WTC11 (cell line): ENCODE measurements at regions not wholly inside any gene's neighbourhood (a gene's known extent, or its start where the extent isn't known, plus 50 kb on each side); places are given as distances from the start of the nearest gene placed in this dataset.

ENCODE experiments used
- ATAC-seq: fragments of 200-7000 bp; cut with Tn5 transposase; 2 replicates; pipeline ENCODE4 v1.10.0; 2021; ENCODE audit warnings: mild to moderate bottlenecking, moderate library complexity
- CTCF ChIA-PET: fragments of 300-600 bp; sonication (Branson Sonifier 250); formaldehyde crosslinking; loops from one replicate; lab custom pipeline; 2021; ENCODE audit warnings: antibody characterized with exemption; lab: Charles Lee
- POLR2A ChIA-PET: fragments of 350-600 bp; sonication (Branson Sonifier 250); formaldehyde crosslinking; loops from one replicate; lab custom pipeline; 2021; ENCODE audit warnings: antibody characterized with exemption; lab: Charles Lee
- DNase-seq: peaks from one replicate; pipeline ENCODE4 v3.0.0; 2021; ENCODE audit warnings: low spot score
- H3K27ac Mint-ChIP-seq: 2 replicates; pipeline ENCODE4 v1.8.0; 2021; ENCODE audit warnings: mixed read lengths
- H3K27me3 Mint-ChIP-seq: 2 replicates; pipeline ENCODE4 v1.8.0; 2021; ENCODE audit warnings: low read depth, mild to moderate bottlenecking, moderate library complexity, mixed read lengths
- H3K36me3 Mint-ChIP-seq: 2 replicates; pipeline ENCODE4 v1.8.0; 2021; ENCODE audit warnings: mixed read lengths
- H3K4me1 Mint-ChIP-seq: 2 replicates; pipeline ENCODE4 v1.8.0; 2022; ENCODE audit warnings: mixed read lengths
- H3K4me3 Mint-ChIP-seq: 2 replicates; pipeline ENCODE4 v1.8.0; 2021; ENCODE audit warnings: mild to moderate bottlenecking, moderate library complexity, mixed read lengths
- H3K9me3 Mint-ChIP-seq: 2 replicates; pipeline ENCODE4 v1.8.0; 2021; ENCODE audit warnings: mixed read lengths
- CREM ChIP-seq: sonication (generic); formaldehyde crosslinking; IDR thresholded peaks from 2 replicates; pipeline ENCODE4 v1.8.1; 2022; ENCODE audit warnings: mild to moderate bottlenecking, missing genetic modification reagents, moderate library complexity
- ELF4 ChIP-seq: sonication (generic); formaldehyde crosslinking; IDR thresholded peaks from 2 replicates; pipeline ENCODE4 v1.8.1; 2022; ENCODE audit warnings: low read depth, mild to moderate bottlenecking, moderate library complexity, missing genetic modification reagents
- ESRRA ChIP-seq: sonication (generic); formaldehyde crosslinking; IDR thresholded peaks from 2 replicates; pipeline ENCODE4 v1.8.1; 2022; ENCODE audit warnings: mild to moderate bottlenecking, missing genetic modification reagents, borderline replicate concordance
- FOXP1 ChIP-seq: sonication (generic); formaldehyde crosslinking; IDR thresholded peaks from 2 replicates; pipeline ENCODE4 v1.8.0; 2022; ENCODE audit warnings: missing genetic modification reagents, mild to moderate bottlenecking, moderate library complexity, borderline replicate concordance
- GTF2I ChIP-seq: fragments of 250-450 bp; sonication (Bioruptor Pico); conservative IDR thresholded peaks from 2 replicates; pipeline ENCODE4 v1.4.0; 2021; ENCODE audit warnings: mild to moderate bottlenecking
- MYBL2 ChIP-seq: sonication (generic); formaldehyde crosslinking; IDR thresholded peaks from 2 replicates; pipeline ENCODE4 v1.8.1; 2023; ENCODE audit warnings: mild to moderate bottlenecking, moderate library complexity, missing genetic modification reagents
- OVOL2 ChIP-seq: fragments of 250-450 bp; sonication (Bioruptor Pico); IDR thresholded peaks from 2 replicates; pipeline ENCODE4 v1.9.0; 2021; ENCODE audit warnings: mild to moderate bottlenecking, borderline replicate concordance
- RELA ChIP-seq: sonication (generic); formaldehyde crosslinking; IDR thresholded peaks from 2 replicates; pipeline ENCODE4 v1.8.1; 2022; ENCODE audit warnings: missing genetic modification reagents, mild to moderate bottlenecking, borderline replicate concordance
- SMAD3 ChIP-seq: sonication (generic); formaldehyde crosslinking; IDR thresholded peaks from 2 replicates; pipeline ENCODE4 v1.8.0; 2022; ENCODE audit warnings: missing genetic modification reagents, mild to moderate bottlenecking, borderline replicate concordance
- SOX15 ChIP-seq: fragments of 250-450 bp; sonication (Bioruptor Pico); IDR thresholded peaks from 2 replicates; pipeline ENCODE4 v1.9.0; 2021; ENCODE audit warnings: mild to moderate bottlenecking
- ZNF232 ChIP-seq: sonication (generic); formaldehyde crosslinking; IDR thresholded peaks from 2 replicates; pipeline ENCODE4 v1.8.0; 2022; ENCODE audit warnings: mild to moderate bottlenecking, missing genetic modification reagents
- ZNF317 ChIP-seq: sonication (generic); formaldehyde crosslinking; IDR thresholded peaks from 2 replicates; pipeline ENCODE4 v1.8.1; 2023; ENCODE audit warnings: low read depth, mild to moderate bottlenecking, moderate library complexity, missing genetic modification reagents, borderline replicate concordance
- ZNF396 ChIP-seq: fragments of 250-450 bp; sonication (Bioruptor Pico); IDR thresholded peaks from 2 replicates; pipeline ENCODE4 v1.8.0; 2021; ENCODE audit warnings: mild to moderate bottlenecking, moderate library complexity, borderline replicate concordance
- ZNF416 ChIP-seq: fragments of 250-450 bp; sonication (Bioruptor Pico); IDR thresholded peaks from 2 replicates; pipeline ENCODE4 v1.9.0; 2021; ENCODE audit warnings: mild to moderate bottlenecking, inconsistent platforms
- TF ChIP-seq, protein P1 (sequence below): sonication (generic); formaldehyde crosslinking; IDR thresholded peaks from 2 replicates; pipeline ENCODE4 v1.8.1; 2022; ENCODE audit warnings: low read depth, missing genetic modification reagents, borderline replicate concordance
- TF ChIP-seq, protein P2 (sequence below): sonication (generic); formaldehyde crosslinking; IDR thresholded peaks from 2 replicates; pipeline ENCODE4 v1.8.0; 2022; ENCODE audit warnings: mild to moderate bottlenecking, missing genetic modification reagents
- TF ChIP-seq, protein P3 (sequence below): fragments of 250-450 bp; sonication (Bioruptor Pico); IDR thresholded peaks from 2 replicates; pipeline ENCODE4 v1.9.0; 2021; ENCODE audit warnings: mild to moderate bottlenecking, borderline replicate concordance
- TF ChIP-seq, protein P4 (sequence below): sonication (generic); formaldehyde crosslinking; IDR thresholded peaks from 2 replicates; pipeline ENCODE4 v1.8.1; 2023; ENCODE audit warnings: mild to moderate bottlenecking, missing genetic modification reagents
- TF ChIP-seq, protein P5 (sequence below): fragments of 250-450 bp; sonication (Bioruptor Pico); conservative IDR thresholded peaks from 2 replicates; pipeline ENCODE4 v1.9.0; 2021; ENCODE audit warnings: mild to moderate bottlenecking

DNA sequence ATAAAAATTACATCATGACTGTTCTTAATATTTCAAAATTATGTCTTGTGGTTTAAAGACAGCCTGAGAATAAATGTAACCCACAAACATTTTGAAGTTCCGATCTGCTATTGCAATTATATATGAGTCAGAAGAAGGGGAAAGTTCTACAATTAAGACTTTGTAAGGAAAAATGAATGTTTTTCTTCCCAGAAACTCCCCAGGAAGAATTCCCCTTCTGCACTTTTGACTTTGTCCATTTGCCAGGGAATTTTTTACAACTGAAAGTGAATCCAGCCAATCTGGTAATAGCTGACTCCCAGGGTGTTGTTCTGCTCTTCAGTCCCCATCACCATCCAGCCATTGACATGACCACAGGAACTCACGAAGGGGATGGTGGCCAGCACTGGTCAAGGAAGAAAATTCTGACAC, 61.6 kb upstream of the NOCT start:
- ChIA-PET POLR2A (no interaction called here), CTCF (no interaction called here)
- DNase-seq (no peak), ATAC-seq (no peak)
- Mint-ChIP-seq H3K4me1 (peaks cover 2% of the 10 kb centered on the region), H3K27ac (no peak overlapping the region), H3K9me3 (peaks cover 3% of the 10 kb centered on the region; the same call in 1 of the 2 replicates), H3K36me3 (no peaks in the 10 kb centered on the region), H3K4me3 (no peak overlapping the region), H3K27me3 (no peaks in the 10 kb centered on the region)
- TF ChIP-seq ZNF317 (CRISPR knock-in tag) (no peak), RELA (CRISPR knock-in tag) (no peak), FOXP1 (CRISPR knock-in tag) (no peak), CREM (CRISPR knock-in tag) (no peak), SOX15 (CRISPR knock-in tag) (no peak), GTF2I (CRISPR knock-in tag) (no peak), OVOL2 (CRISPR knock-in tag) (no peak), ZNF396 (CRISPR knock-in tag) (no peak), ELF4 (CRISPR knock-in tag) (no peak), ZNF416 (no peak), MYBL2 (CRISPR knock-in tag) (no peak), SMAD3 (CRISPR knock-in tag) (no peak), ESRRA (no peak), ZNF232 (CRISPR knock-in tag) (no peak)
- TF ChIP-seq, protein P1, sequence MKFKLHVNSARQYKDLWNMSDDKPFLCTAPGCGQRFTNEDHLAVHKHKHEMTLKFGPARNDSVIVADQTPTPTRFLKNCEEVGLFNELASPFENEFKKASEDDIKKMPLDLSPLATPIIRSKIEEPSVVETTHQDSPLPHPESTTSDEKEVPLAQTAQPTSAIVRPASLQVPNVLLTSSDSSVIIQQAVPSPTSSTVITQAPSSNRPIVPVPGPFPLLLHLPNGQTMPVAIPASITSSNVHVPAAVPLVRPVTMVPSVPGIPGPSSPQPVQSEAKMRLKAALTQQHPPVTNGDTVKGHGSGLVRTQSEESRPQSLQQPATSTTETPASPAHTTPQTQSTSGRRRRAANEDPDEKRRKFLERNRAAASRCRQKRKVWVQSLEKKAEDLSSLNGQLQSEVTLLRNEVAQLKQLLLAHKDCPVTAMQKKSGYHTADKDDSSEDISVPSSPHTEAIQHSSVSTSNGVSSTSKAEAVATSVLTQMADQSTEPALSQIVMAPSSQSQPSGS = no peak
- TF ChIP-seq, protein P2, sequence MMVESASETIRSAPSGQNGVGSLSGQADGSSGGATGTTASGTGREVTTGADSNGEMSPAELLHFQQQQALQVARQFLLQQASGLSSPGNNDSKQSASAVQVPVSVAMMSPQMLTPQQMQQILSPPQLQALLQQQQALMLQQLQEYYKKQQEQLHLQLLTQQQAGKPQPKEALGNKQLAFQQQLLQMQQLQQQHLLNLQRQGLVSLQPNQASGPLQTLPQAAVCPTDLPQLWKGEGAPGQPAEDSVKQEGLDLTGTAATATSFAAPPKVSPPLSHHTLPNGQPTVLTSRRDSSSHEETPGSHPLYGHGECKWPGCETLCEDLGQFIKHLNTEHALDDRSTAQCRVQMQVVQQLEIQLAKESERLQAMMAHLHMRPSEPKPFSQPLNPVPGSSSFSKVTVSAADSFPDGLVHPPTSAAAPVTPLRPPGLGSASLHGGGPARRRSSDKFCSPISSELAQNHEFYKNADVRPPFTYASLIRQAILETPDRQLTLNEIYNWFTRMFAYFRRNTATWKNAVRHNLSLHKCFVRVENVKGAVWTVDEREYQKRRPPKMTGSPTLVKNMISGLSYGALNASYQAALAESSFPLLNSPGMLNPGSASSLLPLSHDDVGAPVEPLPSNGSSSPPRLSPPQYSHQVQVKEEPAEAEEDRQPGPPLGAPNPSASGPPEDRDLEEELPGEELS (CRISPR knock-in tag) = no peak
- TF ChIP-seq, protein P3, sequence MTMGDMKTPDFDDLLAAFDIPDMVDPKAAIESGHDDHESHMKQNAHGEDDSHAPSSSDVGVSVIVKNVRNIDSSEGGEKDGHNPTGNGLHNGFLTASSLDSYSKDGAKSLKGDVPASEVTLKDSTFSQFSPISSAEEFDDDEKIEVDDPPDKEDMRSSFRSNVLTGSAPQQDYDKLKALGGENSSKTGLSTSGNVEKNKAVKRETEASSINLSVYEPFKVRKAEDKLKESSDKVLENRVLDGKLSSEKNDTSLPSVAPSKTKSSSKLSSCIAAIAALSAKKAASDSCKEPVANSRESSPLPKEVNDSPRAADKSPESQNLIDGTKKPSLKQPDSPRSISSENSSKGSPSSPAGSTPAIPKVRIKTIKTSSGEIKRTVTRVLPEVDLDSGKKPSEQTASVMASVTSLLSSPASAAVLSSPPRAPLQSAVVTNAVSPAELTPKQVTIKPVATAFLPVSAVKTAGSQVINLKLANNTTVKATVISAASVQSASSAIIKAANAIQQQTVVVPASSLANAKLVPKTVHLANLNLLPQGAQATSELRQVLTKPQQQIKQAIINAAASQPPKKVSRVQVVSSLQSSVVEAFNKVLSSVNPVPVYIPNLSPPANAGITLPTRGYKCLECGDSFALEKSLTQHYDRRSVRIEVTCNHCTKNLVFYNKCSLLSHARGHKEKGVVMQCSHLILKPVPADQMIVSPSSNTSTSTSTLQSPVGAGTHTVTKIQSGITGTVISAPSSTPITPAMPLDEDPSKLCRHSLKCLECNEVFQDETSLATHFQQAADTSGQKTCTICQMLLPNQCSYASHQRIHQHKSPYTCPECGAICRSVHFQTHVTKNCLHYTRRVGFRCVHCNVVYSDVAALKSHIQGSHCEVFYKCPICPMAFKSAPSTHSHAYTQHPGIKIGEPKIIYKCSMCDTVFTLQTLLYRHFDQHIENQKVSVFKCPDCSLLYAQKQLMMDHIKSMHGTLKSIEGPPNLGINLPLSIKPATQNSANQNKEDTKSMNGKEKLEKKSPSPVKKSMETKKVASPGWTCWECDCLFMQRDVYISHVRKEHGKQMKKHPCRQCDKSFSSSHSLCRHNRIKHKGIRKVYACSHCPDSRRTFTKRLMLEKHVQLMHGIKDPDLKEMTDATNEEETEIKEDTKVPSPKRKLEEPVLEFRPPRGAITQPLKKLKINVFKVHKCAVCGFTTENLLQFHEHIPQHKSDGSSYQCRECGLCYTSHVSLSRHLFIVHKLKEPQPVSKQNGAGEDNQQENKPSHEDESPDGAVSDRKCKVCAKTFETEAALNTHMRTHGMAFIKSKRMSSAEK (CRISPR knock-in tag) = no peak
- TF ChIP-seq, protein P4, sequence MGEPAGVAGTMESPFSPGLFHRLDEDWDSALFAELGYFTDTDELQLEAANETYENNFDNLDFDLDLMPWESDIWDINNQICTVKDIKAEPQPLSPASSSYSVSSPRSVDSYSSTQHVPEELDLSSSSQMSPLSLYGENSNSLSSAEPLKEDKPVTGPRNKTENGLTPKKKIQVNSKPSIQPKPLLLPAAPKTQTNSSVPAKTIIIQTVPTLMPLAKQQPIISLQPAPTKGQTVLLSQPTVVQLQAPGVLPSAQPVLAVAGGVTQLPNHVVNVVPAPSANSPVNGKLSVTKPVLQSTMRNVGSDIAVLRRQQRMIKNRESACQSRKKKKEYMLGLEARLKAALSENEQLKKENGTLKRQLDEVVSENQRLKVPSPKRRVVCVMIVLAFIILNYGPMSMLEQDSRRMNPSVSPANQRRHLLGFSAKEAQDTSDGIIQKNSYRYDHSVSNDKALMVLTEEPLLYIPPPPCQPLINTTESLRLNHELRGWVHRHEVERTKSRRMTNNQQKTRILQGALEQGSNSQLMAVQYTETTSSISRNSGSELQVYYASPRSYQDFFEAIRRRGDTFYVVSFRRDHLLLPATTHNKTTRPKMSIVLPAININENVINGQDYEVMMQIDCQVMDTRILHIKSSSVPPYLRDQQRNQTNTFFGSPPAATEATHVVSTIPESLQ (CRISPR knock-in tag) = no peak
- TF ChIP-seq, protein P5, sequence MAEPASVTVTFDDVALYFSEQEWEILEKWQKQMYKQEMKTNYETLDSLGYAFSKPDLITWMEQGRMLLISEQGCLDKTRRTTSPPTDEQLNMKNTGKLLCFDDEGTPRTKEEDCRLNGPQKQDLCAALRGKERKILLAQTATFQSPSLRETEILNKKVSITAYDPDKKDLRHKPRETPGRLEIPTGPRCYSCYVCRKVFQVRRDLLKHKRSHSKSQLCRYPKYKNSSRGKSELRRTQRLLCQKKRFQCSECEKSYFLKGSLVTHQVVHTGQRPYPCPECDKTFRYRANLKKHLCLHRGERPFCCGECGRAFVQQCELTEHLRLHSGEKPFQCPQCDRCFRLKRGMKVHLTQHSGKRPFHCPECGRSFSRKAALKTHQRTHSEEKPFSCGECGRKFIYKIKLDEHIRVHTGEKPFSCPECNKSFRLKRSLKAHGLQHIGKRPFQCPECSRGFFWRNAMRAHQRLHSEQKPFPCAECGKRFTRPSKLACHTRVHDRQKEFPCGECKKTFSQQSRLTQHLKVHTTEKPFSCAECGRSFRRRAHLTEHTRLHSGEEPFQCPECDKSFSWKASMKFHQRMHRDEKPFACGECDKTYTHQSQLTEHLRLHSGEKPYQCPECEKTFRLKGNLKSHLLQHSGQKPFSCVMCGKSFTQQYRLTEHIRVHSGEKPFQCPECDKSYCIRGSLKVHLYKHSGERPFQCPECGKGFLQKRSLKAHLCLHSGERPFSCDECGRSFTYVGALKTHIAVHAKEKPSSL (CRISPR knock-in tag) = no peak
